PC-9 (cell line): ENCODE measurements at regions not wholly inside any gene's neighbourhood (a gene's known extent, or its start where the extent isn't known, plus 50 kb on each side); places are given as distances from the start of the nearest gene placed in this dataset.

Experiments
- BruUV-seq: library from RNA; stranded (reverse); fragments of 400-500 nt; replicated peaks from 2 replicates; lab custom pipeline; 2021; lab: Mats Ljungman, UMichigan
- CTCF ChIA-PET: fragments of 300-600 bp; sonication (Branson Sonifier 250); formaldehyde crosslinking; loops from one replicate; lab custom pipeline; 2022; ENCODE audit warnings: antibody characterized with exemption; lab: Charles Lee
- POLR2A ChIA-PET: fragments of 300-600 bp; sonication (Branson Sonifier 250); formaldehyde crosslinking; loops from one replicate; lab custom pipeline; 2022; ENCODE audit warnings: antibody characterized with exemption; ENCODE audit not compliant: unreplicated experiment; lab: Charles Lee
- DNase-seq, 2 experiments: peaks; one replicate each; pipeline versions ENCODE4 v3.0.0 to v3.0.0-alpha.2; 2015 to 2022; ENCODE audit warnings: mixed read lengths in 1 of 2
- H2AFZ ChIP-seq: fragments of 200-600 bp; sonication (generic); 2 replicates; pipeline ENCODE4 v1.8.1; 2017; ENCODE audit warnings: antibody characterized with exemption
- H3F3A ChIP-seq: fragments of 200-600 bp; sonication (generic); 2 replicates; pipeline ENCODE4 v1.8.1; 2017; ENCODE audit warnings: antibody characterized with exemption, mild to moderate bottlenecking, low read depth; ENCODE audit not compliant: insufficient read depth
- H3K27ac ChIP-seq: fragments of 200-600 bp; sonication (generic); 2 replicates; pipeline ENCODE4 v1.6.1; 2016; ENCODE audit warnings: mixed run types
- H3K27me3 ChIP-seq: fragments of 200-600 bp; sonication (generic); 2 replicates; pipeline ENCODE4 v1.6.1; 2016; ENCODE audit warnings: low read depth, mixed run types; ENCODE audit not compliant: insufficient read depth
- H3K36me3 ChIP-seq: fragments of 200-600 bp; sonication (generic); 2 replicates; pipeline ENCODE4 v1.6.1; 2016; ENCODE audit warnings: low read depth, mixed run types
- H3K4me1 ChIP-seq: fragments of 200-600 bp; sonication (generic); replicated peaks from 2 replicates; pipeline ENCODE4 v1.6.1; 2016; ENCODE audit warnings: mixed run types; ENCODE audit not compliant: insufficient read depth
- H3K4me2 ChIP-seq: fragments of 200-600 bp; sonication (generic); 2 replicates; pipeline ENCODE4 v1.6.1; 2017; ENCODE audit warnings: mixed run types
- H3K4me3 ChIP-seq: fragments of 200-600 bp; sonication (generic); 2 replicates; pipeline ENCODE4 v1.6.1; 2016; ENCODE audit warnings: mixed run types
- H3K79me2 ChIP-seq: fragments of 200-600 bp; sonication (generic); 2 replicates; pipeline ENCODE4 v1.6.1; 2017; ENCODE audit warnings: low read depth, mixed run types
- H3K9me2 ChIP-seq: fragments of 200-600 bp; sonication (generic); 2 replicates; pipeline ENCODE4 v1.8.1; 2017; ENCODE audit warnings: mild to moderate bottlenecking; ENCODE audit not compliant: insufficient read depth
- H3K9me3 ChIP-seq: fragments of 200-600 bp; sonication (generic); 2 replicates; pipeline ENCODE4 v1.8.1; 2016; ENCODE audit warnings: low read depth; ENCODE audit not compliant: insufficient read depth
- H4K20me1 ChIP-seq: fragments of 200-600 bp; sonication (generic); 2 replicates; pipeline ENCODE4 v1.8.1; 2017; ENCODE audit not compliant: insufficient read depth
- CTCF ChIP-seq: fragments of 200-600 bp; sonication (generic); conservative IDR thresholded peaks from 2 replicates; pipeline ENCODE4 v1.6.1; 2017; ENCODE audit warnings: mixed run types, antibody characterized with exemption, mild to moderate bottlenecking, moderate library complexity
- EZH2 ChIP-seq: fragments of 200-600 bp; sonication (generic); IDR thresholded peaks from 2 replicates; pipeline ENCODE4 v1.8.0; 2017; ENCODE audit warnings: antibody characterized with exemption, low read depth
- intact Hi-C: fragments of 100-400 bp; cut with micrococcal nuclease; formaldehyde crosslinking; loops from one replicate; pipeline ENCODE4 v1.10.0; 2022; ENCODE audit not compliant: unreplicated experiment

DNA sequence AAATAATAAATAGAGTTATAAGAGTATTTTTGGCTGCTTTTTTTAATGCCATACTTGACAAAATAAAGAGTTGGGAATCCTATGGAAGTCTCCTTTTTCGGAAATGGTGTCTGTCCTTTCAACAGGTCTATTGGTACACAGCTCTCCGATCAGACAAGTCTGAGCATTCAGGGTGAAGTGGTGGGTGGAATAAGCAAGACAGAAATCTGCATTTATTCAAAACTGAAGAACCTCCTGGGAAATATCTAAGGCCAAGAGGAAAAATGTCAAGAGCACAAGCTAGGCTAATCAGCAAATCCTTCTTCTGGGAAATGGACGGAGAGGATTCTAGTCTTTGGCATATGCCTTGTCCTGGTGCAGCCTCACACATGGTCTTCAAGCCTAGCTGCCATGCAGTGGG is 309.0 kb downstream of the CENPC start:
- no peak for DNase-seq
- ChIA-PET CTCF (no interaction called here), POLR2A (no interaction called here)
- H3K27me3 ChIP-seq = no peaks in the 10 kb centered on the region
- H4K20me1 ChIP-seq = no peaks in the 10 kb centered on the region
- no TSS peak for BruUV-seq
- no peaks in the 10 kb centered on the region for H3K79me2 ChIP-seq
- no peaks in the 10 kb centered on the region for H3K9me3 ChIP-seq
- H3F3A ChIP-seq = no peaks in the 10 kb centered on the region
- no peak overlapping the region for H2AFZ ChIP-seq
- intact Hi-C loops = no loop called here
- no peak overlapping the region for H3K27ac ChIP-seq
- H3K9me2 ChIP-seq = no peaks in the 10 kb centered on the region
- H3K4me2 ChIP-seq = no peak overlapping the region
- no peak overlapping the region for H3K4me3 ChIP-seq
- H3K36me3 ChIP-seq = no peaks in the 10 kb centered on the region
- no peak for TF ChIP-seq EZH2
- no peaks in the 10 kb centered on the region for H3K4me1 ChIP-seq

GRCh38 chr4:67234296-67234695 is 311.0 kb downstream of the CENPC start:
- intact Hi-C loops = no loop called here
- no peaks in the 10 kb centered on the region for H3K36me3 ChIP-seq
- H3K9me3 ChIP-seq = no peaks in the 10 kb centered on the region
- no peaks in the 10 kb centered on the region for H3K4me1 ChIP-seq
- no peaks in the 10 kb centered on the region for H3F3A ChIP-seq
- H3K4me2 ChIP-seq = no peak overlapping the region
- H3K79me2 ChIP-seq = no peaks in the 10 kb centered on the region
- no peak for DNase-seq
- H3K9me2 ChIP-seq = no peaks in the 10 kb centered on the region
- TF ChIP-seq CTCF (no peak), EZH2 (no peak)
- ChIA-PET POLR2A (no interaction called here), CTCF (no interaction called here)
- no peaks in the 10 kb centered on the region for H3K27me3 ChIP-seq
- H2AFZ ChIP-seq = no peak overlapping the region
- no peaks in the 10 kb centered on the region for H4K20me1 ChIP-seq
- no peak overlapping the region for H3K27ac ChIP-seq
- BruUV-seq = no TSS peak
- no peak overlapping the region for H3K4me3 ChIP-seq

DNA sequence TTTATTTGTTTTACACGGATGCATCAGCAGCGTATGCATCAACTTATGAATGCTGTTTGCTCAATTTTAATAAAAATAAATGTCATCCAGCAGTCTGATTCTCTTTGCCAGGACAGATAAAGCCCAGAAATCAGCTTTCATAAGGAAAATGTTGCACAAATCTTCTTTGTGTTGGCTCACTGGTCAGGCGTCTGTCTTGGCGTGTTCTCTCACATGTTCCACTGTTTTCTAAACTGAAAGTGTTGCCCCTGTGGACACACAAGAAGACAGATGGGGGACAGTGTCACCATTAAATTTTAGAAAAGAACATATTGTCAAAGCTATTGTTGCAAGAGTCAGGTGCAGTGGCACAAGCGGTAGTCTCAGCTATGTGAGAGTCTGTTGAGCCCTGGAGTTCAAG is 316.2 kb downstream of the CENPC start:
- Histone ChIP-seq H3K4me1 (no peaks in the 10 kb centered on the region), H3K27me3 (no peaks in the 10 kb centered on the region), H3K9me2 (no peaks in the 10 kb centered on the region), H3K4me3 (no peak overlapping the region), H2AFZ (no peak overlapping the region), H3K36me3 (no peaks in the 10 kb centered on the region), H3K9me3 (no peaks in the 10 kb centered on the region), H4K20me1 (no peaks in the 10 kb centered on the region), H3K27ac (no peak overlapping the region), H3K79me2 (no peaks in the 10 kb centered on the region), H3K4me2 (no peak overlapping the region), H3F3A (no peaks in the 10 kb centered on the region)
- TF ChIP-seq EZH2 (no peak), CTCF (no peak)
- intact Hi-C loops = no loop called here
- POLR2A ChIA-PET = no interaction called here
- no peak for DNase-seq
- CTCF ChIA-PET = no interaction called here
- no TSS peak for BruUV-seq

GRCh38 chr4:67220861-67221260 is 324.4 kb downstream of the CENPC start:
- Histone ChIP-seq H3K4me1 (no peaks in the 10 kb centered on the region), H3K9me3 (no peaks in the 10 kb centered on the region), H3K9me2 (no peaks in the 10 kb centered on the region), H3K36me3 (no peaks in the 10 kb centered on the region), H3F3A (no peaks in the 10 kb centered on the region), H3K27ac (no peak overlapping the region), H2AFZ (no peak overlapping the region), H3K4me2 (no peak overlapping the region), H4K20me1 (no peaks in the 10 kb centered on the region), H3K79me2 (no peaks in the 10 kb centered on the region), H3K4me3 (no peak overlapping the region), H3K27me3 (no peaks in the 10 kb centered on the region)
- no peak for DNase-seq
- TF ChIP-seq CTCF = no peak
- no peak for TF ChIP-seq EZH2
- intact Hi-C loops = no loop called here
- ChIA-PET CTCF (no interaction called here), POLR2A (no interaction called here)
- BruUV-seq = no TSS peak
